Esophagus squamous epithelium (tissue), 5 donors: ENCODE measurements at regions not wholly inside any gene's neighbourhood (a gene's known extent, or its start where the extent isn't known, plus 50 kb on each side); places are given as distances from the start of the nearest gene placed in this dataset.

Experiments
- DNase-seq: peaks from one replicate; lab custom pipeline; 2025; lab: John Stamatoyannopoulos, UW
- H3K27ac ChIP-seq, 4 donors: fragments of 200-600 bp; sonication (generic); one replicate each; pipeline ENCODE4 v1.5.1; 2016 to 2019; ENCODE audit warnings: mild to moderate bottlenecking in 1 of 4
- H3K27me3 ChIP-seq, 4 donors: fragments of 200-600 bp; sonication (generic); 1 replicate in 3 of 4; 2 replicates in 1 of 4; pipeline versions ENCODE4 v1.5.1 to v1.6.0; 2017 to 2021; ENCODE audit warnings: antibody characterized with exemption in 1 of 4
- H3K36me3 ChIP-seq, 3 donors: fragments of 200-600 bp; sonication (generic); one replicate each; pipeline ENCODE4 v1.5.1; 2016 to 2019
- H3K4me1 ChIP-seq, 3 donors: fragments of 200-600 bp; sonication (generic); one replicate each; pipeline ENCODE4 v1.5.1; 2017 to 2019
- H3K4me3 ChIP-seq, 4 donors: fragments of 200-600 bp; sonication (generic); 1 replicate in 3 of 4; 2 replicates in 1 of 4; pipeline ENCODE4 v1.5.1; 2016 to 2019; ENCODE audit warnings: mild to moderate bottlenecking in 2 of 4, moderate library complexity in 1 of 4
- H3K9me3 ChIP-seq, 3 donors: fragments of 200-600 bp; sonication (generic); one replicate each; pipeline ENCODE4 v1.5.1; 2016 to 2019
- CTCF ChIP-seq, 6 experiments: fragments of 450-650 bp in 4 of 6; fragments of 200-600 bp in 2 of 6; sonication (generic) in 2 of 6; IDR thresholded peaks; one replicate each; pipeline ENCODE4 v1.5.1; 2016 to 2019; ENCODE audit warnings: antibody characterized with exemption in 6 of 6, mild to moderate bottlenecking in 4 of 6, moderate library complexity in 4 of 6
- POLR2A ChIP-seq, 4 donors: fragments of 450-650 bp; IDR thresholded peaks; one replicate each; pipeline ENCODE4 v1.6.1; 2017; ENCODE audit warnings: antibody characterized with exemption in 4 of 4, mild to moderate bottlenecking in 4 of 4, moderate library complexity in 3 of 4
- WGBS, 2 donors: methylation state at CpG; one replicate each; pipeline ENCODE4 v1.1.5; 2018; 5-methylcytosine and 5-hydroxymethylcytosine counted together
- intact Hi-C: fragments of 100-400 bp; cut with DNase I; formaldehyde crosslinking; loops from one replicate; pipeline ENCODE4 v1.15.0; 2022
- donor health status: DM: yes; HTN: yes; CAD: no.

GRCh38 chr13:29952245-29952644 lies 101.8 kb upstream of the UBL3 start:
- peaks cover 0 to 47% (median 0%) of the 10 kb centered on the region in 4 donors for H3K27me3 ChIP-seq
- TF ChIP-seq POLR2A (IDR thresholded peaks at IDR 0.05) (no peak), CTCF (IDR thresholded peaks at IDR 0.05) (no peak)
- no peaks in the 10 kb centered on the region for H3K9me3 ChIP-seq
- H3K4me3 ChIP-seq, result no peak overlapping the region
- no peak for DNase-seq
- intact Hi-C loops, result no loop called here
- H3K4me1 ChIP-seq, result peaks cover 0 to 11% (median 4%) of the 10 kb centered on the region in 3 donors
- WGBS, 2 donors, result 87 to 88% methylated on average over 4 of the region's 4 CpGs
- H3K36me3 ChIP-seq, result no peaks in the 10 kb centered on the region
- no peak overlapping the region for H3K27ac ChIP-seq

- peaks cover 0 to 23% (median 0%) of the 10 kb centered on the region in 4 donors for H3K27me3 ChIP-seq
- no peak for DNase-seq
- peak overlapping the region in 1 of 4 donors; percentile 30 for H3K4me3 ChIP-seq
- H3K27ac ChIP-seq, result no peak overlapping the region
- no peak for TF ChIP-seq CTCF (IDR thresholded peaks at IDR 0.05)
- H3K36me3 ChIP-seq, result no peaks in the 10 kb centered on the region
- 50 to 81% methylated on average over 4 to 8 of the region's 8 CpGs for WGBS, 2 donors
- intact Hi-C loops, result no loop called here
- peaks cover 0 to 11% (median 4%) of the 10 kb centered on the region in 3 donors for H3K4me1 ChIP-seq
- no peaks in the 10 kb centered on the region for H3K9me3 ChIP-seq
Measured at GRCh38 chr13:29948791-29949190, 98.4 kb upstream of the UBL3 start.

- peaks cover 0 to 11% (median 4%) of the 10 kb centered on the region in 3 donors for H3K4me1 ChIP-seq
- 45 to 51% methylated on average over 4 to 7 of the region's 7 CpGs for WGBS, 2 donors
- H3K9me3 ChIP-seq, result no peaks in the 10 kb centered on the region
- TF ChIP-seq CTCF (IDR thresholded peaks at IDR 0.05), result no peak
- TF ChIP-seq POLR2A (IDR thresholded peaks at IDR 0.05), result no peak
- H3K27ac ChIP-seq, result no peak overlapping the region
- intact Hi-C loops, result no loop called here
- no peaks in the 10 kb centered on the region for H3K36me3 ChIP-seq
- H3K4me3 ChIP-seq, result peak overlapping the region in 1 of 4 donors; percentile 30
- peaks cover 0 to 19% (median 0%) of the 10 kb centered on the region in 4 donors for H3K27me3 ChIP-seq
- no peak for DNase-seq
Measured at GRCh38 chr13:29948244-29948643, 97.8 kb upstream of the UBL3 start.

- TF ChIP-seq CTCF (IDR thresholded peaks at IDR 0.05) (no peak), POLR2A (IDR thresholded peaks at IDR 0.05) (no peak)
- intact Hi-C loops, result no loop called here
- WGBS, 2 donors, result 84 to 87% methylated on average over 10 to 11 of the region's 11 CpGs
- peaks cover 0 to 19% (median 0%) of the 10 kb centered on the region in 4 donors for H3K27me3 ChIP-seq
- no peak overlapping the region for H3K4me3 ChIP-seq
- no peaks in the 10 kb centered on the region for H3K9me3 ChIP-seq
- no peak for DNase-seq
- no peak overlapping the region for H3K27ac ChIP-seq
- H3K4me1 ChIP-seq, result peaks cover 0 to 11% (median 4%) of the 10 kb centered on the region in 3 donors
- no peaks in the 10 kb centered on the region for H3K36me3 ChIP-seq
Measured at GRCh38 chr13:29947839-29948238, 97.4 kb upstream of the UBL3 start.

GRCh38 chr13:29946093-29946492 lies 95.7 kb upstream of the UBL3 start:
- Histone ChIP-seq H3K9me3 (no peaks in the 10 kb centered on the region), H3K27me3 (peaks cover 0 to 11% (median 0%) of the 10 kb centered on the region in 4 donors), H3K4me3 (no peak overlapping the region), H3K36me3 (no peaks in the 10 kb centered on the region), H3K27ac (no peak overlapping the region), H3K4me1 (peaks cover 0 to 11% (median 4%) of the 10 kb centered on the region in 3 donors)
- intact Hi-C loops, result no loop called here
- TF ChIP-seq POLR2A (IDR thresholded peaks at IDR 0.05), result no peak
- no peak for TF ChIP-seq CTCF (IDR thresholded peaks at IDR 0.05)
- no peak for DNase-seq
- 81 to 86% methylated on average over 6 of the region's 6 CpGs for whole genome bisulfite sequencing, 2 donors
